ENCODE measurements at regions not wholly inside any gene's neighbourhood (a gene's known extent, or its start where the extent isn't known, plus 50 kb on each side); places are given as distances from the start of the nearest gene placed in this dataset.

- TF ChIP-seq CTCF (IDR thresholded peaks at IDR 0.05), result no peak
- no peak for TF ChIP-seq ZFX (IDR thresholded peaks at IDR 0.05; ENCODE audit: borderline replicate concordance)
These were observed 135.3 kb downstream of the C1D start for GRCh38 chr2:67927501-67927900.

Measured in 22Rv1 (cell line).